H1 (cell line): ENCODE measurements at regions not wholly inside any gene's neighbourhood (a gene's known extent, or its start where the extent isn't known, plus 50 kb on each side); places are given as distances from the start of the nearest gene placed in this dataset.

Source experiments
- CTCF ChIA-PET: fragments of 300-600 bp; sonication (Branson Sonifier 250); formaldehyde crosslinking; loops from one replicate; lab custom pipeline; 2021; ENCODE audit not compliant: partially characterized antibody; lab: Charles Lee
- POLR2A ChIA-PET: fragments of 300-600 bp; sonication (Branson Sonifier 250); formaldehyde crosslinking; loops from one replicate; lab custom pipeline; 2021; ENCODE audit warnings: inconsistent platforms; ENCODE audit not compliant: partially characterized antibody; lab: Charles Lee
- DNase-seq, 2 experiments: peaks; one replicate each; pipeline versions ENCODE4 v3.0.0 to v3.0.0-alpha.2; 2010 to 2022; ENCODE audit warnings: low spot score in 2 of 2, low read depth in 1 of 2, mixed read lengths in 1 of 2
- FAIRE-seq: peaks from 2 replicates; lab custom pipeline; 2011; peaks lifted over from hg19 to GRCh38; lab: Jason Lieb, UNC
- H2AFZ ChIP-seq: 2 replicates; pipeline ENCODE4 v1.8.1; 2012; ENCODE audit warnings: low read length, inconsistent platforms
- H2AK5ac ChIP-seq: 2 replicates; pipeline ENCODE4 v1.6.1; 2013; ENCODE audit warnings: low read depth, low read length
- H2BK120ac ChIP-seq: replicated peaks from 2 replicates; pipeline ENCODE3; 2013; ENCODE audit warnings: low read depth, low read length, inconsistent platforms
- H2BK12ac ChIP-seq: 2 replicates; pipeline ENCODE4 v1.6.1; 2013; ENCODE audit warnings: low read depth, low read length
- H2BK15ac ChIP-seq: 2 replicates; pipeline ENCODE4 v1.6.1; 2013; ENCODE audit warnings: low read length
- H2BK20ac ChIP-seq: 2 replicates; pipeline ENCODE4 v1.6.1; 2013; ENCODE audit warnings: low read length
- H2BK5ac ChIP-seq: 2 replicates; pipeline ENCODE4 v1.6.1; 2013; ENCODE audit warnings: low read depth, low read length
- H3K14ac ChIP-seq: 2 replicates; pipeline ENCODE4 v1.6.1; 2013; ENCODE audit warnings: inconsistent platforms; ENCODE audit not compliant: insufficient read length
- H3K18ac ChIP-seq: 2 replicates; pipeline ENCODE4 v1.6.1; 2013; ENCODE audit warnings: low read length; ENCODE audit errors: extremely low read depth
- H3K23ac ChIP-seq: 2 replicates; pipeline ENCODE4 v1.6.1; 2013; ENCODE audit warnings: inconsistent platforms; ENCODE audit not compliant: insufficient read length
- H3K23me2 ChIP-seq: 2 replicates; pipeline ENCODE4 v1.6.1; 2013; ENCODE audit warnings: low read depth, low read length
- H3K27ac ChIP-seq: 2 replicates; pipeline ENCODE4 v1.6.1; 2011; ENCODE audit warnings: low read depth, low read length, inconsistent platforms
- H3K27me3 ChIP-seq, 4 experiments: replicated peaks in 1 of 4; 1 replicate in 1 of 4; 2 replicates in 3 of 4; pipeline versions ENCODE4 v1.6.1 to v1.8.1; 2011 to 2013; ENCODE audit warnings: low read length in 3 of 4, mild to moderate bottlenecking in 3 of 4, inconsistent platforms in 2 of 4, mixed read lengths in 2 of 4, moderate library complexity in 1 of 4; ENCODE audit not compliant: control insufficient read depth in 3 of 4, insufficient read depth in 3 of 4; ENCODE audit errors: extremely low read depth in 1 of 4
- H3K36me3 ChIP-seq, 4 experiments: 2 replicates each; pipeline versions ENCODE4 v1.6.1 to v1.8.1; 2011 to 2013; ENCODE audit warnings: mild to moderate bottlenecking in 4 of 4, low read length in 3 of 4, moderate library complexity in 2 of 4, control low read depth in 1 of 4, inconsistent platforms in 1 of 4; ENCODE audit not compliant: insufficient read depth in 4 of 4, control insufficient read depth in 2 of 4
- H3K4ac ChIP-seq: replicated peaks from 2 replicates; pipeline ENCODE3; 2013; ENCODE audit warnings: low read length, low read depth, mixed read lengths, inconsistent platforms; ENCODE audit not compliant: insufficient read length
- H3K4me1 ChIP-seq, 4 experiments: replicated peaks in 1 of 4; 1 replicate in 1 of 4; 2 replicates in 3 of 4; pipeline versions ENCODE4 v1.6.1 to v1.8.1; 2011 to 2013; ENCODE audit warnings: low read length in 3 of 4, inconsistent platforms in 2 of 4, mixed read lengths in 1 of 4; ENCODE audit not compliant: insufficient read depth in 4 of 4, control insufficient read depth in 3 of 4
- H3K4me2 ChIP-seq, 2 experiments: 2 replicates each; pipeline versions ENCODE4 v1.6.1 to v1.8.1; 2011 to 2013; ENCODE audit warnings: low read depth in 2 of 2, low read length in 2 of 2, control low read depth in 1 of 2, inconsistent platforms in 1 of 2, mild to moderate bottlenecking in 1 of 2; ENCODE audit not compliant: insufficient read depth in 1 of 2
- H3K4me3 ChIP-seq, 4 experiments: fragments of 200-600, 300-600 bp in 1 of 4; sonication (generic), shearing (Covaris generic), sonication (Bioruptor Twin) in 1 of 4; 2 replicates each; pipeline versions ENCODE4 v1.5.1 to v1.8.1; 2011 to 2016; ENCODE audit warnings: low read length in 4 of 4, low read depth in 3 of 4, control low read depth in 2 of 4, inconsistent platforms in 2 of 4, mild to moderate bottlenecking in 2 of 4, mixed read lengths in 1 of 4, moderate library complexity in 1 of 4; ENCODE audit not compliant: insufficient read depth in 2 of 4; ENCODE audit errors: extremely low read depth in 1 of 4
- H3K56ac ChIP-seq: replicated peaks from 2 replicates; pipeline ENCODE3; 2013; ENCODE audit warnings: low read depth, mild to moderate bottlenecking, mixed read lengths, low read length, inconsistent platforms; ENCODE audit not compliant: insufficient read length
- H3K79me1 ChIP-seq: 2 replicates; pipeline ENCODE4 v1.6.1; 2013; ENCODE audit warnings: low read depth, low read length, control low read depth
- H3K79me2 ChIP-seq, 2 experiments: 2 replicates each; pipeline versions ENCODE4 v1.6.1 to v1.8.1; 2012 to 2013; ENCODE audit warnings: low read length in 2 of 2, mild to moderate bottlenecking in 2 of 2, inconsistent platforms in 1 of 2; ENCODE audit not compliant: insufficient read depth in 2 of 2, control insufficient read depth in 1 of 2
- H3K9ac ChIP-seq, 4 experiments: replicated peaks in 1 of 4; 1 replicate in 1 of 4; 2 replicates in 3 of 4; pipeline versions ENCODE4 v1.6.1 to v1.8.1; 2011 to 2013; ENCODE audit warnings: low read depth in 3 of 4, low read length in 3 of 4, control low read depth in 2 of 4, mild to moderate bottlenecking in 2 of 4, moderate library complexity in 2 of 4, inconsistent platforms in 1 of 4; ENCODE audit errors: extremely low read depth in 1 of 4
- H3K9me3 ChIP-seq, 2 experiments: 2 replicates each; pipeline versions ENCODE4 v1.6.1 to v1.8.1; 2012 to 2013; ENCODE audit warnings: mild to moderate bottlenecking in 2 of 2, moderate library complexity in 2 of 2, control low read depth in 1 of 2, inconsistent platforms in 1 of 2, low read depth in 1 of 2, low read length in 1 of 2, mixed read lengths in 1 of 2; ENCODE audit not compliant: insufficient read depth in 2 of 2
- H4K20me1 ChIP-seq, 2 experiments: replicated peaks in 1 of 2; 2 replicates each; pipeline versions ENCODE3 to v1.8.1; 2011 to 2013; ENCODE audit warnings: inconsistent platforms in 2 of 2, low read length in 2 of 2, mild to moderate bottlenecking in 1 of 2; ENCODE audit not compliant: insufficient read depth in 2 of 2, control insufficient read depth in 1 of 2
- H4K5ac ChIP-seq: 2 replicates; pipeline ENCODE4 v1.6.1; 2013; ENCODE audit warnings: low read length, low read depth, mixed read lengths, inconsistent platforms; ENCODE audit not compliant: insufficient read length
- H4K8ac ChIP-seq: 2 replicates; pipeline ENCODE4 v1.8.0; 2013; ENCODE audit warnings: mild to moderate bottlenecking, moderate library complexity, low read length, inconsistent platforms; ENCODE audit not compliant: insufficient read depth; ENCODE audit errors: extremely low read depth
- H4K91ac ChIP-seq: replicated peaks from 2 replicates; pipeline ENCODE3; 2013; ENCODE audit warnings: low read length, mixed read lengths, inconsistent platforms; ENCODE audit not compliant: insufficient read length
- ASH2L ChIP-seq: fragments of 200-600, 300-600 bp; sonication (generic); IDR thresholded peaks from one replicate; pipeline ENCODE4 v1.7.1; 2017; ENCODE audit warnings: low read length
- CBX5 ChIP-seq: fragments of 300-800, 300-1000 bp; sonication (generic); IDR thresholded peaks from 2 replicates; pipeline ENCODE4 v1.7.1; 2016; ENCODE audit warnings: antibody characterized with exemption, low read length, low read depth
- CREB1 ChIP-seq: IDR thresholded peaks from 2 replicates; pipeline ENCODE4 v1.6.1; 2012; ENCODE audit warnings: inconsistent platforms
- KDM1A ChIP-seq: fragments of 200-600, 300-600 bp; sonication (generic); IDR thresholded peaks from 2 replicates; pipeline ENCODE4 v1.7.1; 2016; ENCODE audit warnings: mild to moderate bottlenecking, low read length, borderline replicate concordance
- RNF2 ChIP-seq: fragments of 200-900, 300-1000 bp; sonication (generic); IDR thresholded peaks from 2 replicates; pipeline ENCODE4 v1.7.1; 2016; ENCODE audit warnings: borderline replicate concordance, low read depth, mild to moderate bottlenecking, antibody characterized with exemption, low read length; ENCODE audit not compliant: poor library complexity, severe bottlenecking; ENCODE audit errors: missing control alignments
- SIRT6 ChIP-seq: IDR thresholded peaks from one replicate; pipeline ENCODE4 v1.7.1; 2012; ENCODE audit warnings: low read length, inconsistent platforms
- SIX5 ChIP-seq: IDR thresholded peaks from 2 replicates; pipeline ENCODE4 v1.6.1; 2011; ENCODE audit warnings: mild to moderate bottlenecking, low read depth, low read length
- SRF ChIP-seq: IDR thresholded peaks from 2 replicates; pipeline ENCODE4 v1.6.1; 2011; ENCODE audit warnings: mild to moderate bottlenecking, low read depth, low read length, moderate library complexity
- TEAD4 ChIP-seq: IDR thresholded peaks from 2 replicates; pipeline ENCODE4 v1.6.1; 2012; ENCODE audit warnings: low read depth, low read length, inconsistent platforms, mixed read lengths
- WGBS, 2 experiments: shearing (Covaris generic) in 1 of 2; methylation state at CpG; one replicate each; pipeline versions ENCODE4 v1.1.6 to v1.1.7; 2013 to 2015; ENCODE audit warnings: low lambda C conversion rate in 2 of 2, mixed read lengths in 2 of 2, inconsistent platforms in 1 of 2, low coverage in 1 of 2, missing lambda C conversion rate in 1 of 2; ENCODE audit not compliant: insufficient replicate concordance in 2 of 2, insufficient coverage in 1 of 2, insufficient read length in 1 of 2; ENCODE audit errors: extremely low coverage in 1 of 2, missing lambda C conversion rate in 1 of 2; 5-methylcytosine and 5-hydroxymethylcytosine counted together
- TF ChIP-seq, protein P1 (sequence below): IDR thresholded peaks from 2 replicates; pipeline ENCODE4 v1.6.1; 2011; ENCODE audit warnings: low read length, improper control_type of control experiment
- TF ChIP-seq, protein P2 (sequence below): IDR thresholded peaks from 2 replicates; pipeline ENCODE4 v1.6.1; 2012; ENCODE audit warnings: inconsistent platforms
- TF ChIP-seq, protein P3 (sequence below): IDR thresholded peaks from 2 replicates; pipeline ENCODE4 v1.6.1; 2012; ENCODE audit warnings: inconsistent platforms

DNA sequence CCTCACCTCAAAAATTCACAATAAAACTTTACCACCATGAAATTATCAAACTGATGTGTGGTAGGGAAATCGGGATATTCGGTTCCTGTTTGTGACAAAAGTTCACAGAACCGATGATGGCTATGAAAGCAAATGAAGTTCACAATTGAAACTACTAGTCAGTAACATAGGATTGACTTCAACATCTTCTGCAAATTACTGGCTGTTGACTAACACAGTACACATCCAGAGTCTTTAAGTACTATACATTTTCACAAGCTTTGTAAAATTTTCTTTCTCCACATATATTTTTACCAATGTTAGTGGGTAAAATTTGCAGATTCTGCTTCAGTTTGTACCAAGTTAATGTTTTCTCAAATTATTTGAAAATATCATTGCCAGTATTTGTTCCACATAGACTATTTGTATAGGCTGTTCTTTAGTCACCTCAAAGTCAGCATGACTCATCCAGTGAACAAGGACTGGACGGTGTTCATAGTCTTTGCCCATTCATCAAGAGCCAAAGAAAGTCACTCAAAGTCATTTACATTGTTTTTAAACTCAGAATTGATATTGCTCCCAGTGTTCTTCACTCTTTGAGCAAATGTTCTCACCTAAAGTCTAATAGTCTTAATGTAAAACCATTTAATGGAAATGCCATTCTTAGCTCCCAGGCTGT, 213.4 kb downstream of the USP25 start:
- Histone ChIP-seq H3K14ac (no peak overlapping the region), H2BK5ac (no peak overlapping the region)
- no peak for TF ChIP-seq KDM1A
- TF ChIP-seq SRF, result no peak
- TF ChIP-seq, protein P1, sequence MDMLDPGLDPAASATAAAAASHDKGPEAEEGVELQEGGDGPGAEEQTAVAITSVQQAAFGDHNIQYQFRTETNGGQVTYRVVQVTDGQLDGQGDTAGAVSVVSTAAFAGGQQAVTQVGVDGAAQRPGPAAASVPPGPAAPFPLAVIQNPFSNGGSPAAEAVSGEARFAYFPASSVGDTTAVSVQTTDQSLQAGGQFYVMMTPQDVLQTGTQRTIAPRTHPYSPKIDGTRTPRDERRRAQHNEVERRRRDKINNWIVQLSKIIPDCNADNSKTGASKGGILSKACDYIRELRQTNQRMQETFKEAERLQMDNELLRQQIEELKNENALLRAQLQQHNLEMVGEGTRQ, result no peak
- TF ChIP-seq ASH2L, result no peak
- no peak for TF ChIP-seq SIRT6
- TF ChIP-seq, protein P2, sequence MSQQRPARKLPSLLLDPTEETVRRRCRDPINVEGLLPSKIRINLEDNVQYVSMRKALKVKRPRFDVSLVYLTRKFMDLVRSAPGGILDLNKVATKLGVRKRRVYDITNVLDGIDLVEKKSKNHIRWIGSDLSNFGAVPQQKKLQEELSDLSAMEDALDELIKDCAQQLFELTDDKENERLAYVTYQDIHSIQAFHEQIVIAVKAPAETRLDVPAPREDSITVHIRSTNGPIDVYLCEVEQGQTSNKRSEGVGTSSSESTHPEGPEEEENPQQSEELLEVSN, result no peak
- no peak for TF ChIP-seq CBX5
- TF ChIP-seq CREB1, result no peak
- no peak for TF ChIP-seq RNF2
- no peak for TF ChIP-seq SIX5
- no peak for TF ChIP-seq TEAD4
- TF ChIP-seq, protein P3, sequence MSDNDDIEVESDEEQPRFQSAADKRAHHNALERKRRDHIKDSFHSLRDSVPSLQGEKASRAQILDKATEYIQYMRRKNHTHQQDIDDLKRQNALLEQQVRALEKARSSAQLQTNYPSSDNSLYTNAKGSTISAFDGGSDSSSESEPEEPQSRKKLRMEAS, result no peak
- TF ChIP-seq, all 59 proteins: peak for 0
- ChIA-PET CTCF (no interaction called here), POLR2A (no interaction called here)
- Histone ChIP-seq H3K36me3 (no peaks in the 10 kb centered on the region; a peak in 1 of 8 replicates), H2AK5ac (no peak overlapping the region), H3K27me3 (no peaks in the 10 kb centered on the region), H3K4me3 (no peak overlapping the region), H4K91ac (no peak overlapping the region), H3K23ac (no peak overlapping the region), H2AFZ (no peak overlapping the region), H3K9me3 (no peaks in the 10 kb centered on the region), H3K4ac (no peak overlapping the region), H3K4me1 (0 out of 7 replicates have a peak, but pooled peaks cover 0 to 2% (median 0%) of the 10 kb centered on the region in 4 experiments), H3K18ac (no peak overlapping the region), H3K4me2 (no peak overlapping the region), H3K56ac (no peak overlapping the region), H3K23me2 (no peaks in the 10 kb centered on the region), H2BK15ac (no peak overlapping the region), H2BK20ac (no peak overlapping the region), H4K5ac (no peak overlapping the region), H3K79me1 (no peaks in the 10 kb centered on the region), H4K20me1 (no peaks in the 10 kb centered on the region), H3K27ac (no peak overlapping the region), H2BK12ac (no peak overlapping the region), H3K9ac (no peak overlapping the region), H4K8ac (no peak overlapping the region), H2BK120ac (no peak overlapping the region), H3K79me2 (no peaks in the 10 kb centered on the region)
- FAIRE-seq, result no peak
- WGBS, 2 experiments, result 86% methylated on average over 4 of the region's 4 CpGs; no CpG with 5 or more reads in 1 of the 2 experiments
- DNase-seq, result no peak
